K562 (cell line): ENCODE measurements at regions not wholly inside any gene's neighbourhood (a gene's known extent, or its start where the extent isn't known, plus 50 kb on each side); places are given as distances from the start of the nearest gene placed in this dataset.

Source experiments
- DMBX1 ChIP-seq: fragments of 250-450 bp; sonication (Bioruptor Pico); IDR thresholded peaks from 2 replicates; pipeline ENCODE4 v1.8.0; 2022; ENCODE audit warnings: inconsistent platforms, mild to moderate bottlenecking, moderate library complexity, borderline replicate concordance
- FOSL1 ChIP-seq: fragments of 200-800 bp; sonication (Bioruptor generic); conservative IDR thresholded peaks from 2 replicates; pipeline ENCODE4 v1.6.1; 2016; ENCODE audit warnings: missing genetic modification characterization, missing compliant biosample characterization
- HMG20A ChIP-seq: fragments of 450-650 bp; formaldehyde crosslinking; conservative IDR thresholded peaks from 2 replicates; pipeline ENCODE4 v1.4.0; 2020; ENCODE audit warnings: mild to moderate bottlenecking, mixed read lengths
- KDM1A ChIP-seq, 2 experiments: fragments of 450-650 bp; IDR thresholded peaks; 2 replicates each; pipeline ENCODE4 v1.6.1; 2016; ENCODE audit warnings: mild to moderate bottlenecking in 2 of 2
- LCOR ChIP-seq: sonication (generic); formaldehyde crosslinking; IDR thresholded peaks from 2 replicates; pipeline ENCODE4 v1.8.0; 2022; ENCODE audit warnings: mild to moderate bottlenecking, missing genetic modification reagents
- PTBP1 ChIP-seq: fragments of 200-400 bp; formaldehyde crosslinking; IDR thresholded peaks from 2 replicates; pipeline ENCODE4 v1.6.1; 2017; ENCODE audit warnings: low read depth, low read length
- ZNF274 ChIP-seq: IDR thresholded peaks from 2 replicates; pipeline ENCODE4 v1.6.1; 2011; ENCODE audit warnings: low read depth, mild to moderate bottlenecking, low read length, moderate library complexity, borderline replicate concordance
- TF ChIP-seq, protein P1 (sequence below), 3 experiments: IDR thresholded peaks in 2 of 3; conservative IDR thresholded peaks in 1 of 3; 2 replicates each; pipeline ENCODE4 v1.5.1; 2011 to 2012; ENCODE audit warnings: low read length in 3 of 3, mild to moderate bottlenecking in 3 of 3, control low read depth in 2 of 3, improper control_type of control experiment in 1 of 3, inconsistent platforms in 1 of 3, low read depth in 1 of 3, mixed read lengths in 1 of 3, moderate library complexity in 1 of 3; ENCODE audit not compliant: insufficient read depth in 2 of 3

DNA sequence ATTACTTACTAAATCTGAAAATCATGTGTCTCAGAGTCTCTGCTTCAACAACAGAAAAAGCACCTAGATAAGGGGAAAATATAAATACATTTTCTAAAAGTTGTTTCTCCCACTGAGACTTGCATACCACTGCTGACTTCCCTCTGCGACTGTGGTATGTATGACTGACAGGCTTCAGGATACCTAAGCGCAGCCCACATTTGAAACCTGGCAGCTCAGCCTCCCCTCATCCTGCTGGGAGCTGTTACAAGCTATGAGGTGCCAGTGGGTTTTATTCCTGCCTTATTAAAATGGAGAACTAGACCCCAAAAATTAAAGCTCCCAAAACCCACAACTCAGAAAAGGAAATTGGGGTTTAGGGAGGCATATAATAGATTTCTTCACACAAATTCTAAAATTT lies 133.6 kb downstream of the RAB38 start:
- no peak for TF ChIP-seq FOSL1
- TF ChIP-seq, protein P1, sequence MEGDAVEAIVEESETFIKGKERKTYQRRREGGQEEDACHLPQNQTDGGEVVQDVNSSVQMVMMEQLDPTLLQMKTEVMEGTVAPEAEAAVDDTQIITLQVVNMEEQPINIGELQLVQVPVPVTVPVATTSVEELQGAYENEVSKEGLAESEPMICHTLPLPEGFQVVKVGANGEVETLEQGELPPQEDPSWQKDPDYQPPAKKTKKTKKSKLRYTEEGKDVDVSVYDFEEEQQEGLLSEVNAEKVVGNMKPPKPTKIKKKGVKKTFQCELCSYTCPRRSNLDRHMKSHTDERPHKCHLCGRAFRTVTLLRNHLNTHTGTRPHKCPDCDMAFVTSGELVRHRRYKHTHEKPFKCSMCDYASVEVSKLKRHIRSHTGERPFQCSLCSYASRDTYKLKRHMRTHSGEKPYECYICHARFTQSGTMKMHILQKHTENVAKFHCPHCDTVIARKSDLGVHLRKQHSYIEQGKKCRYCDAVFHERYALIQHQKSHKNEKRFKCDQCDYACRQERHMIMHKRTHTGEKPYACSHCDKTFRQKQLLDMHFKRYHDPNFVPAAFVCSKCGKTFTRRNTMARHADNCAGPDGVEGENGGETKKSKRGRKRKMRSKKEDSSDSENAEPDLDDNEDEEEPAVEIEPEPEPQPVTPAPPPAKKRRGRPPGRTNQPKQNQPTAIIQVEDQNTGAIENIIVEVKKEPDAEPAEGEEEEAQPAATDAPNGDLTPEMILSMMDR (IDR thresholded peaks at IDR 0.05 in 2 of 3, conservative IDR thresholded peaks at IDR 0.05 in 1 of 3; ENCODE audit: insufficient read depth in 2 of 3, low read depth in 1 of 3, low read length in 3 of 3): no peak
- no peak for TF ChIP-seq HMG20A (CRISPR knock-in tag)
- TF ChIP-seq PTBP1: no peak
- TF ChIP-seq LCOR (CRISPR knock-in tag): no peak
- TF ChIP-seq ZNF274: no peak
- TF ChIP-seq KDM1A (IDR thresholded peaks at IDR 0.05): no peak
- TF ChIP-seq DMBX1 (CRISPR knock-in tag): no peak
